NCI-H82 treated with DMSO at 0.1 percent for 48 hours (cell line): ENCODE measurements at regions not wholly inside any gene's neighbourhood (a gene's known extent, or its start where the extent isn't known, plus 50 kb on each side); places are given as distances from the start of the nearest gene placed in this dataset.
"Not testable (repeated sequence)": the region's sequence is repeated elsewhere in the genome, so short reads cannot be mapped to it uniquely, and the experiment has no call there.

Experiments
- DNase-seq: peaks from one replicate; lab custom pipeline; 2025; ENCODE audit not compliant: unreplicated experiment; lab: John Stamatoyannopoulos, UW

DNA sequence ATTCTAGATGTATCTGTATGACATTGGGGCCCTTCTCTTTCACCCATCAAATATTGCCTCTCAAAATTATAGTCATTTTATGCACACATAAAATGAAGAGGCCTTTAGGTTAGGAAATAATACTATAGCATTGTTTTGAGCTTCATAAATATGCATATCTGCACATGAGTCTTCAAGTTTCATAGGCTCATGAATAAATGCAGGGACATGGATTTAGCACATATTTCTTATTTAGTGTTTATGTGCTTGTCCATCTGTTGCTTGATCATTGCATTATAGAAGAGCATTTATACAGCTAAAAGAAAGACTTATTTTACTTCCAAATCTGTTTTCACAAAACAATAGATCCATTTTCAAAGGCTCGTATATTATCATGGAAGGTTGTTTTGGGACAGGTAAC is 455.8 kb downstream of the EPM2A start:
- no peak for DNase-seq

GRCh38 chr6:145279993-145280392 is 455.3 kb downstream of the EPM2A start:
- DNase-seq: no peak

DNA sequence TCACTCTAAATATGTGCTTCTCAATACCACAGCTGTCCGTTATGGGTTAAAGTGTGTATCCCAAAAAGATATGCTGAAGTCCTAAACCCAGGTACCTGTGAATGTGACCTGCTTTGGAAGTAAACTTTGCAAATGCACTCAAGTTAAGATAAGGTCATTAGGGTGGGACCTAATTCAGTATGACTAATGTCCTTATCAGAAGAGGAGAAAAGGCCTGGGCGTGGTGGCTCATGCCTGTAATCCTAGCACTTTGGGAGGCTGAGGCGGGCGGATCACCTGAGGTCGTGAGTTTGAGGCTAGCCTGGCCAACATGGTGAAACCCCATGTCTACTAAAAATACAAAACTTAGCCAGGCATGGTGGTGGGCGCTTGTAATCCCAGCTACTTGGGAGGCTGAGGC is 452.1 kb downstream of the EPM2A start:
- not testable (repeated sequence) for DNase-seq

- no peak for DNase-seq
These were observed 451.5 kb downstream of the EPM2A start for GRCh38 chr6:145283856-145284255.

DNA sequence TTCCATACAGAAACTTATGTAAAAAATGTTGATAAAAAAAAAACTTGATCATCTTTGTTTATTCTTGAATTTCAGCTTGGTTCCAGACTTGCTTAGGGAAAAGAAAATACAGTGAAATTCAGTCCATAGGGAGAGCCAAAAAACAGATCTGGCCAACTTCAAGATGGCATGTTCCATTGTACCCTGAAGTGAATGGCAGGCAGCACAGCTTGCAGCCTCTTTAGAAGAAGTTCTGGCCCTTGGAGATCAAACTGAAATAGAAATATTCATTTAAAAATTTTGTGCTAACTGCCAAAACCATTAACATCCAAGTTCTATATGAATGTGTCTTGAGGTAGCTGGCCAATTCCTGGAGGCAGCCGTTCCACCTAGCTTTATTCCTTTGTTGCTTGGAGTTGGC is 448.4 kb downstream of the EPM2A start:
- DNase-seq: no peak

- DNase-seq: no peak
These were observed 445.7 kb downstream of the EPM2A start for GRCh38 chr6:145289573-145289972.

GRCh38 chr6:145290122-145290521 is 445.2 kb downstream of the EPM2A start:
- DNase-seq: no peak

- DNase-seq: no peak
These were observed 443.3 kb downstream of the EPM2A start for GRCh38 chr6:145292066-145292465.

GRCh38 chr6:145294942-145295341 is 440.4 kb downstream of the EPM2A start:
- no peak for DNase-seq

GRCh38 chr6:145295746-145296145 is 439.6 kb downstream of the EPM2A start:
- DNase-seq: no peak

- DNase-seq: no peak
These were observed 429.6 kb downstream of the EPM2A start for GRCh38 chr6:145305670-145306069.

GRCh38 chr6:145306489-145306888 is 428.8 kb downstream of the EPM2A start:
- DNase-seq: no peak

DNA sequence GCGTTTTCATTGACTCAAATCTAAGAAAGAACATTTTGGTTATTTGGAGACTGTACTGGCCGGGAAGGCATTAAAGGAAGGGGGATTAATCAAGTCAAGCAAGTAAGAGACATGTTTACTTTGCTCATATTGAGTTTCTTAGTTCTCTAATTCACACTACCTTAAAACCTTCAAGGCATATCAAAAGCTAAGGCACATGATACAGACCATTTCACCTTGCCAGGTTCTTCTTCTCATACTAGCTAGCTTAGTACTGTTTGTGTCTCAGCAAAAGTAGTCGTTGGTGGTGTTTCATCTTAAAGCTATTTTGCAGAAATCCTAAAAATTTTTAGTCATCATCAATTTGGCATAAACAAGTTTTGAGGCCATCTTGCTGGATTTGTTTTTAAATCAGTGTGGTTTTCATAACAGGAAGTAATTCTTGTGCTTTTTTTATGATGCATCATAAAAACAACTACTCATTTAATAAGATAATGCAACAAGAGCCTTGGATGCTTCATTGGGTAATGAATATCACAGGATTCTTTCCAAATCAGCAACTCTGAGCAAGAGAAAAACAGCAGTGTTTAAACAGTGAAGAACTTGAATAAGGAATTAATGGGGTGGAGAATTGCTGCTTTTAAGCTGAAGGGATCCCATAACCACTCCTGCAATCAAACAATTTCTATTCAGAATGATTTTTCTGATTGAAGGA is 425.3 kb downstream of the EPM2A start:
- DNase-seq: no peak

DNA sequence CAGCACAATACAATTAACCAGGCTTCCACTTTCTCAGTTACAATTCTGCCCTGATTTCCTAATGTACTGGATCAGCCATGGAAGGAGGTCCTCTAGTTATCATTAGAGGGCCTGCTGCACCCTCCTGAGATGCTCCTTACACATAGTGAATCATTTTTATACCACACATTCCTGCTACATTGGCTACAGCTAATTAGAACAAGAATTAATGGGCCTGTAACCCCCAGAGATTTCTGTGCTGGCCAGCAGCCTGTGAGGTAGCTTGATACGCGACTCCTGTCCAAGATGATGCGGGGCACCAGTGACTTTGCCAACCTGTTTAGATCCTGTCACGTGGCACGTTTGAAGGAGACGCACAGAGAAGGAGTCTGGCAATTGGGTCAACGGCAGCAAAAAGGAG is 422.8 kb downstream of the EPM2A start:
- no peak for DNase-seq

DNA sequence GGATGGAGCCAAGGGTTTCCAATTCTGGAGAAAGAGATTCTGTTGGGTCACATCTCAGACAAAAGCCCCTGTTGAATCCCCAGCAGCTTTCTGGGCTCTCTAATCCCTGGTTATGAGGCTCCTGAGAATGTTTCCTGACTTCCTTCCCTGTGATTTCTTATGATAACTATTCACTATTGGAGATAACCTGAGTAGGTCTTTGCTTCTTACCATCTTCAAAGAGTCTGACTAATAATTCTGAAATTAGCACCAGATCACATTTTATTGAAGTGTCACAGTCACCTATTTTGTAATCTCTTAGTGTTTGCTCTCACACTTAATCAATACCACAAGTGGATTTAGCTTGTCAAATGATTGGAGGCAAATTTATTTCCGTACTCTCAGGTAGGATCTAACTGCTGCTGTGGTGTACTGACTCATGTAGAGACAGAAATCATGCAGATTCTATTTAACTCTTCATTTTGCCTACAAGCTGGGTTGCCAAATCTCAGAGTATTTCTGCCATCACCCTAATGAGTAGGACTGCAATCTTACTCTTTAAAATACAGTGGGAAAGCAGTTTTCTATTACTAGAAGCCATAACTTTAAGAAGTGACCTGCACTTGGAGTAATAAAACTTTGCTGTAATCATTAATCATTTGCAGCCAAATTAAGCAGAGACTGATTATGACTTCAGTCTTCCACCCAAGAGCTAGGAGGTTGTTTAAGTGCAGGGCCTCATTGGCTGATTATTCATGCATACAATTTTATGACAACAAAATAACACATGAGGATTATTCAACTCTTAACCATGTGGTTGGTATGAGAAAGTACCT is 422.1 kb downstream of the EPM2A start:
- peak; percentile 8 for DNase-seq

DNA sequence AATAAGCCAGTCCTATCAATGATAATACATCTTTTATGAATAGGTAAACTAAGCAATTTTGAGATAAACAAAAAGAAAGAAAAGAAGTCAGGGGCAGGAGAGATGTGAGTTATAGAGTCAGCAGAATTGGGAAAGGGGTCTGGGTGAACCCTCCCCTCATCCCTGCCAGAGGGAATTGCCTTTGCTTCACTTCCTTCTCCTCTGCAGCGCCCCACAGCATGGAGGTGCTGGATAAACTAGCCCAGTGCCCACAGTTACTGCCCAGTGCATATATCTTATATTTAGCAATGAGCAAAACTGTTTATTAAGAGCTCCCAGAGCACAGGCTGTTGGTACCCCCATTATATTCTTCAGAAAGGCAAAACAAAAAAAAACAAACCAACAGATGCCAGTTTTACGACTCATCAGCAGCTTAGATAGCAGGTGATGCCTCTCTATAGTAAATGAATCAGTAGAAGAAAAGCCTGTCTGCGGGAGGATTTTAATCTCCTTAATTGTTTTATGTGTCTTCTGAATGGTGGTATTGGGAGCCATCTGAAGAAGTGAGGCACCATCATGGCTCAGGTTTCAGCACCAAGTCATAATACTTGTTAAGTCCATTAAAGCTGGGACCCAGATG is 419.2 kb downstream of the EPM2A start:
- DNase-seq: peak; percentile 82

DNA sequence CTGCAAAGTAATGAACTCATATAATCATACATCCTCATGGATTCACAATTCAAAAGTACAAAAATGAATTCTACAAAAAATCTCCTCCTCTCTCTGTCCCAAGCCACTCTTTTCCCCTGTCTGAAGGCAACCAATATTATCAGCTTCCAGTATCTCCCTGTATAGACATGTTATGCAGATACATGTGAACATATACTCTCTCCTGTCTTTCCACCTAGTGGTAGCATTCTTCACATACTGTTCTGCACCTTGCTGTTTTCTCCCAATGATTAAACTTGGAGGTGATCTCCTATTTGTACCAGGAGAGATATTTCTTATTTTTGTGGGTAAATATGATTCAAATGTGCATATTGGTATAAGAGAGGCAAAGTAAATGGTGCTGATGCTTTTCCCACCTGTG is 416.4 kb downstream of the EPM2A start:
- DNase-seq: no peak

DNA sequence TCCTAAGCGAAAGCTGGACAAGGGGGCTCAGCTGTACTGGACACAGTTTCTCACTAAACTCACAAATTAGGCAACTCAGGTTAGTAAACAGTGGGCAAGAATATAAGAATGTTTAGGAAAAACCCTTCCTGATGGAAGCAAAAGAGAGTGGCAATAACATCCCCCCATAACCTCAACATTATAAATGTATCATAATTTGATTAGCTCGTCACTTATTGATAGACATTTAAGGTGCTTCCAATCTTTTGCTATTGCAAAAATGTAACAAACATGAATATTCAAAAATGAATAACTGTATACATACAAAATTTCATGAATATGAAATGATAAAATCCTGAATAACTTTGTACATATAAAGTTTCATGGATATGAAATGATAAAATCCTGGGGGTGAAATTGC is 415.7 kb downstream of the EPM2A start:
- no peak for DNase-seq

GRCh38 chr6:145323646-145324045 is 411.7 kb downstream of the EPM2A start:
- DNase-seq: no peak

DNA sequence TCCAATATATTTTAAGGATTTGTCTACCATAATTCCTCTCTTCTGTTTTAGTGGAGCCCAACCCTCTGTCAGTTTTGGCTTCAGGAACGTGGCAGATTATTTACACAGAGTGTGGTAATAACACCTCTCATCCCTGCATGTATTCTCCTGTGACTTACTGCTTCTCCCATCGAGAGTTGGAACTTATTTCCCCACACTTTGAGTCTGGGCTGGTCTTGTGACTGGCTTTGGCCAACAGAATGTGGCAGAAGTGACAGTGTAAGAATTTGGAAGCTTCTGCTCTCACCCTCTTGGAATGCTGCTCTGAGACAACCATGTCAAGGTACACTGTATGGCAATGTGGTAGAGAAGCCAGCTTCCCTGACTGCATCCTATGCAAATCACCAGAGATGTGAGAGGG is 407.7 kb downstream of the EPM2A start:
- DNase-seq: no peak

- DNase-seq: no peak
These were observed 406.1 kb downstream of the EPM2A start for GRCh38 chr6:145329257-145329656.

GRCh38 chr6:145331066-145331465 is 404.3 kb downstream of the EPM2A start:
- DNase-seq: no peak
